ENCODE measurements at regions not wholly inside any gene's neighbourhood (a gene's known extent, or its start where the extent isn't known, plus 50 kb on each side); places are given as distances from the start of the nearest gene placed in this dataset.

DNA sequence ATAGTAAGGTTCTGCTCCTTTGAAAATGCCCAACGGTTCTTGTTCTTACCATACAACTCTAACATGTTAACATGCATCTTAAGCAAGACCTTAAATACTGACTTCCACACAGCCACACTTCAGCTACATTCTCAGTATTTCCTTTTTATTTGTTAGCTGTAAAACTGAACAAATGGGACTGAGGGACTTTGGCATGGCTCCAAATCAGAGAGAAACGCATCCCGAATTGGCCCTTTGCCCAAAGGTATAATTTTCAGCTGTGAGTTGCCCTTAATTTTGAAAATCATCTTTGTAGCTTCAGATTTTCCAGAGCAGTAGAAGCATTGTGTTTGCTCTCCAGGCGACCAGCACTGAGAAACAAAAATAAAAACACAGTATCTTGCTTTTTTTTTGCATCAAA lies 56.4 kb downstream of the NEUROD6 start:
- Histone ChIP-seq H3K4me1 (ENCODE audit: control insufficient read depth in 2 of 2, insufficient read depth in 2 of 2, low read length in 2 of 2) (no peaks in the 10 kb centered on the region), H3K27ac (ENCODE audit: low read depth in 1 of 2, low read length in 1 of 2) (no peak overlapping the region), H3K36me3 (ENCODE audit: control insufficient read depth in 2 of 2, insufficient read depth in 2 of 2, low read length in 1 of 2) (no peaks in the 10 kb centered on the region), H3K9me3 (ENCODE audit: control insufficient read depth in 2 of 2, insufficient read depth in 1 of 2, low read length in 1 of 2) (no peaks in the 10 kb centered on the region), H3K4me3 (ENCODE audit: low read length in 2 of 2) (no peak overlapping the region), H3K27me3 (ENCODE audit: control insufficient read depth in 2 of 2, insufficient read depth in 1 of 2, low read length in 1 of 2) (no peaks in the 10 kb centered on the region)
- WGBS: 75% methylated on average over 4 of the region's 4 CpGs
- DNase-seq (ENCODE audit: low read depth in 6 of 9, low spot score in 9 of 9): no peak

DNA sequence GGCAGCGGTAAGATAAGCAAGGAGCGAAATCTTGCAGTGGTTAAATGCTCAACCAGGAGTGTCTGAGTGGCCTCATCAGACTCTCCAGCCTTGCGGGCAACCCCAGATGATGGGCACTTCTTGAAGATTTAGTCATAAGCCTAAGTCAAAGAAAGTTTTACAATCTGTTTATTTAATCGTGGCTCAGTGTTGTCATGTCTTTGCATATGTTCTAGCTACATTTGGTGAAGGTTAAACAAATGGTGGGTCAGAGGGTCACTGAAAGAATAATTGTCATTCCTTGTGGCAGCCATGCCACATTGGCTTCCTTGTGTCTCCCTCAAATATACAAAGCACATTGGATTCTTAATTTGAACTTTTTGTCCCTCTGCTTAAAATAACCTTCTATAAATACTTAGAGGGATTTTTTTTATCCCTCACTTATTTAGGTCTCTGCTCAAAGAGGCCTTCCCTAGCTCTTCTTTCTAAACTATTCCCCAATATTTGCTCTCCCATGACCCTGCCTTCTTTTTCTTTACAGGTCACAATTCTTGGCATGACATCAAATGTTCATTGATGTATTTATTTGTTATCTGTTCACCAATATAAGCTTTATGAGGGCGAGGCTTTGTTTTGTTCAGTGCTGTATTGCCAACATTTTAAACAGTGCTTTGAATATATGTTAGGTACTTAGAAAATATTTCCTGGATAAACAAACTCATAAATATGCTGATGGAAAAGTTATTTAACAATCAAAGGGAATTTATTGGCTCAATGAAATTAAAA lies 68.7 kb downstream of the NEUROD6 start:
- 87% methylated on average over 5 of the region's 5 CpGs for WGBS
- H3K27me3 ChIP-seq (ENCODE audit: control insufficient read depth in 2 of 2, insufficient read depth in 1 of 2, low read length in 1 of 2): no peaks in the 10 kb centered on the region
- no peaks in the 10 kb centered on the region for H3K36me3 ChIP-seq (ENCODE audit: control insufficient read depth in 2 of 2, insufficient read depth in 2 of 2, low read length in 1 of 2)
- H3K9me3 ChIP-seq (ENCODE audit: control insufficient read depth in 2 of 2, insufficient read depth in 1 of 2, low read length in 1 of 2): no peaks in the 10 kb centered on the region
- H3K4me1 ChIP-seq (ENCODE audit: control insufficient read depth in 2 of 2, insufficient read depth in 2 of 2, low read length in 2 of 2): no peaks in the 10 kb centered on the region
- no peak for DNase-seq (ENCODE audit: low read depth in 6 of 9, low spot score in 9 of 9)
- H3K4me3 ChIP-seq (ENCODE audit: low read length in 2 of 2): no peak overlapping the region
- H3K27ac ChIP-seq (ENCODE audit: low read depth in 1 of 2, low read length in 1 of 2): no peak overlapping the region

DNA sequence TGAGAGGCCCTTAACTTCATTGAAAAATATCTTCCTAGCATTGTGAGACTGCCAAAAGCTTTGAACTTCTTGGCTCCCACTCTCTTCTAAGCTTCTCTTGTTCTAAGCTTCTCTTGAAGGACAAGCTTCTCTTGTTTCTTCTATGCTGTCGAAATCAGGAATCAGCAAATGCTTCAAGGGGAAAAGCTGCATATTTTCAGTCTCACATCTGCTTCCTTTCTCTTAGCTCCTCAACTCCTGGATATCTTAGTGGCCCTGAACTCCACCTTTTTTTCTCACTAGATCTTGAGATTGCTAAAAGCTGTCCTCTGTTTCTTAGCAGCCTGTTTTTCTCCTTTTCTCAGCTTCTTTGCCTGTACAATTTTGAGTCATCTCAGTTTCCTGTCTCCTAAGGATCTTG lies 73.0 kb downstream of the NEUROD6 start:
- Histone ChIP-seq H3K27ac (ENCODE audit: low read depth in 1 of 2, low read length in 1 of 2) (no peak overlapping the region), H3K27me3 (ENCODE audit: control insufficient read depth in 2 of 2, insufficient read depth in 1 of 2, low read length in 1 of 2) (no peaks in the 10 kb centered on the region), H3K4me1 (ENCODE audit: control insufficient read depth in 2 of 2, insufficient read depth in 2 of 2, low read length in 2 of 2) (no peaks in the 10 kb centered on the region), H3K4me3 (ENCODE audit: low read length in 2 of 2) (no peak overlapping the region), H3K9me3 (ENCODE audit: control insufficient read depth in 2 of 2, insufficient read depth in 1 of 2, low read length in 1 of 2) (no peaks in the 10 kb centered on the region), H3K36me3 (ENCODE audit: control insufficient read depth in 2 of 2, insufficient read depth in 2 of 2, low read length in 1 of 2) (no peaks in the 10 kb centered on the region)
- WGBS: 56% methylated on average over 1 of the region's 1 CpG
- no peak for DNase-seq (ENCODE audit: low read depth in 6 of 9, low spot score in 9 of 9)

DNA sequence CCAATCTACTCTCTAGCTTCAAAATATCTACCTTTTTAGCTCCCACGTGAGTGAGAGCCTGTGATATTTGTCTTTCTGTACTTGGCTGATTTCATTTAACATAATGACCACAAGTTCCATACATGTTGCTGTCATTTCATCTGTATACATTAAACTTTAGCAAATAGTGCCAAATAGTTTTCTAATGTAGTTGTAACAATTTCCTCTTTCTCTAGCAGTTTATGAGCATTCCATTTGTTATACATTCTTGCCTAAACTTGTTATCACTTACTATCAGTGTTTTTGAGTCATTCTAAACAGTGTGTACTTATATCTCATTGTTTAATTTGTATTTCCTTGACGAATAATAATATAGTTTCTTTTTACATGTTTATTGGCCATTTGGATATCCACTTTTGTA lies 77.2 kb downstream of the NEUROD6 start:
- H3K9me3 ChIP-seq (ENCODE audit: control insufficient read depth in 2 of 2, insufficient read depth in 1 of 2, low read length in 1 of 2): no peaks in the 10 kb centered on the region
- no peak overlapping the region for H3K4me3 ChIP-seq (ENCODE audit: low read length in 2 of 2)
- 81% methylated on average over 2 of the region's 2 CpGs for WGBS
- no peak for DNase-seq (ENCODE audit: low read depth in 6 of 9, low spot score in 9 of 9)
- no peaks in the 10 kb centered on the region for H3K4me1 ChIP-seq (ENCODE audit: control insufficient read depth in 2 of 2, insufficient read depth in 2 of 2, low read length in 2 of 2)
- no peaks in the 10 kb centered on the region for H3K27me3 ChIP-seq (ENCODE audit: control insufficient read depth in 2 of 2, insufficient read depth in 1 of 2, low read length in 1 of 2)
- no peaks in the 10 kb centered on the region for H3K36me3 ChIP-seq (ENCODE audit: control insufficient read depth in 2 of 2, insufficient read depth in 2 of 2, low read length in 1 of 2)
- H3K27ac ChIP-seq (ENCODE audit: low read depth in 1 of 2, low read length in 1 of 2): no peak overlapping the region

DNA sequence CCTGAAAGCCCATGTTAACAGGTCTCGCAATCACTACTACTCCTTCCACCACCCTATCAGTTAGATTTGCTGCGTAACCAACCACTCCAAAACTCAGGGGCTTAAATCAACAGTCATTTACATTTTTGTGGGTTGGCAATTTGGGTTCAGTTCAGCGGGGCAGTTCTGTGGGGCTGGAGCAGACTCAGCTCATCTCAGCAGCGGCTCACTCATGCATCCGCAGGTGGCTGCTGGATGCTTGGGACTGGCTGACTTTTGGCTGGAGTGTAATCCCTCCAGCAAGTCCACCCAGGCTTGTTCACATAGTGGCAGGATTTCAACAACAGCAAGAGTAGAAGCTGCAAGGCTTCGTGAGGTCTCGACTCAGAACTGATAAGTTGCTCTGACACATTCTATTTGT lies 79.2 kb downstream of the NEUROD6 start:
- Histone ChIP-seq H3K27me3 (ENCODE audit: control insufficient read depth in 2 of 2, insufficient read depth in 1 of 2, low read length in 1 of 2) (no peaks in the 10 kb centered on the region), H3K27ac (ENCODE audit: low read depth in 1 of 2, low read length in 1 of 2) (no peak overlapping the region), H3K4me3 (ENCODE audit: low read length in 2 of 2) (no peak overlapping the region), H3K4me1 (ENCODE audit: control insufficient read depth in 2 of 2, insufficient read depth in 2 of 2, low read length in 2 of 2) (no peaks in the 10 kb centered on the region), H3K36me3 (ENCODE audit: control insufficient read depth in 2 of 2, insufficient read depth in 2 of 2, low read length in 1 of 2) (no peaks in the 10 kb centered on the region), H3K9me3 (ENCODE audit: control insufficient read depth in 2 of 2, insufficient read depth in 1 of 2, low read length in 1 of 2) (no peaks in the 10 kb centered on the region)
- no peak for DNase-seq (ENCODE audit: low read depth in 6 of 9, low spot score in 9 of 9)
- 64% methylated on average over 7 of the region's 7 CpGs for whole genome bisulfite sequencing

DNA sequence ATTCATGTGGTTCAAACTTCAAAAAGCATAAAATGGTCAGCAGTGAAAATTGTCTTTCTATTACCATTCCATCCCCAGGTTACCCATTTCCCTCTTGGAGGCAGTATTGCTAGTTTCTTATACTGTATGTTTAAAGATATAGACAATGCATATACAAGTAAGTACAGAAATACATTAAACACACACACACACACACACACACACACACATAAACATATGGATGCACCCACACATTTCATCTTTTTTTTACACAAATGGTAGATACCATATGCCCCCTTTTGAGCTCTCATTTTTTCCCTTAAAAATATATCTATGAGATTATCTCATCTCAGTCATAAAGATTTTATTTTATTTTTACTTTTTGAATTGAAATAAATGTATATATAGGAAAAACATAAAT lies 79.7 kb downstream of the NEUROD6 start:
- no peaks in the 10 kb centered on the region for H3K4me1 ChIP-seq (ENCODE audit: control insufficient read depth in 2 of 2, insufficient read depth in 2 of 2, low read length in 2 of 2)
- H3K9me3 ChIP-seq (ENCODE audit: control insufficient read depth in 2 of 2, insufficient read depth in 1 of 2, low read length in 1 of 2): no peaks in the 10 kb centered on the region
- H3K4me3 ChIP-seq (ENCODE audit: low read length in 2 of 2): no peak overlapping the region
- DNase-seq (ENCODE audit: low read depth in 6 of 9, low spot score in 9 of 9): no peak
- H3K27me3 ChIP-seq (ENCODE audit: control insufficient read depth in 2 of 2, insufficient read depth in 1 of 2, low read length in 1 of 2): no peaks in the 10 kb centered on the region
- no peak overlapping the region for H3K27ac ChIP-seq (ENCODE audit: low read depth in 1 of 2, low read length in 1 of 2)
- no peaks in the 10 kb centered on the region for H3K36me3 ChIP-seq (ENCODE audit: control insufficient read depth in 2 of 2, insufficient read depth in 2 of 2, low read length in 1 of 2)

DNA sequence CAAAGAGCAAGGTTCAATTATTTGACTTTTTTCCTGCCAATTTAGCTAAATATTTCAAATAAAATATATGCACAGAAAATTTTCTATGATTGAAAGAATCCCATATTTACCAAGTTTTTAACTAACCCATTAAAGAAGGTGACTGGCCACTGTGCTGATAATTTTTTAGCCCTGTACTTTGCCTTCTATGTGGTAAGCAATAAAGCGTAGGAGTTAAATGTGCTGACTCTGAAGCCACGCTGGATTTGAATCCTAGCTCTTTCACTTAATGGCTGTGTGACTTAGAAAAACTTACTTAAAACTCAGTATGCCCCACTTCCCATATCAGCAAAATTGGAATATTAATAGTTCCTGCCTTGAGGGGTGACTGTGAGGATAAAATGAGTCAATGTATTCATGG lies 82.1 kb downstream of the NEUROD6 start:
- 67% methylated on average over 2 of the region's 2 CpGs for WGBS
- no peak overlapping the region for H3K4me3 ChIP-seq (ENCODE audit: low read length in 2 of 2)
- no peak for DNase-seq (ENCODE audit: low read depth in 6 of 9, low spot score in 9 of 9)
- no peaks in the 10 kb centered on the region for H3K27me3 ChIP-seq (ENCODE audit: control insufficient read depth in 2 of 2, insufficient read depth in 1 of 2, low read length in 1 of 2)
- no peaks in the 10 kb centered on the region for H3K36me3 ChIP-seq (ENCODE audit: control insufficient read depth in 2 of 2, insufficient read depth in 2 of 2, low read length in 1 of 2)
- H3K4me1 ChIP-seq (ENCODE audit: control insufficient read depth in 2 of 2, insufficient read depth in 2 of 2, low read length in 2 of 2): no peaks in the 10 kb centered on the region
- no peak overlapping the region for H3K27ac ChIP-seq (ENCODE audit: low read depth in 1 of 2, low read length in 1 of 2)
- no peaks in the 10 kb centered on the region for H3K9me3 ChIP-seq (ENCODE audit: control insufficient read depth in 2 of 2, insufficient read depth in 1 of 2, low read length in 1 of 2)

DNA sequence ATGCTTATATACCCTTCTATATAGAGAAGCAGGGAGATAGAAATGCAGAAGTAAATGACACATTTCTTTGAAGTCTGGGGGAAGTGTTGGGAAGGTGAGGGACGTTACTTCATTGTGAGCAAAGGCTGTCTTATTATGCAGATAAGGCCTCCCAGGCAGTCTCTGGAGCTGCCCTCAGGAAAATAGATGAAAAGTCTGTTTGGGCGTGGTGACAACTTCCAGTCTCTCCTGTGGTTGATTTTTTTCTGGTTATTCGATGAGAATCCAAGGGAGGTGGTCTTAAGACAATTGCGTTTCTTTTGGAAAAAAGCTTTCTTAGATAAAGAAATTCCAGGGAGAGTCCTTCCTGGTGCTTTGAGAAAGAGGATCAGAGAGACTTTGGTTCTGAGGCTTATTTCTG lies 84.0 kb downstream of the NEUROD6 start:
- H3K4me1 ChIP-seq (ENCODE audit: control insufficient read depth in 2 of 2, insufficient read depth in 2 of 2, low read length in 2 of 2): no peaks in the 10 kb centered on the region
- H3K4me3 ChIP-seq (ENCODE audit: low read length in 2 of 2): no peak overlapping the region
- 77% methylated on average over 4 of the region's 4 CpGs for WGBS
- H3K9me3 ChIP-seq (ENCODE audit: control insufficient read depth in 2 of 2, insufficient read depth in 1 of 2, low read length in 1 of 2): no peaks in the 10 kb centered on the region
- no peaks in the 10 kb centered on the region for H3K36me3 ChIP-seq (ENCODE audit: control insufficient read depth in 2 of 2, insufficient read depth in 2 of 2, low read length in 1 of 2)
- H3K27me3 ChIP-seq (ENCODE audit: control insufficient read depth in 2 of 2, insufficient read depth in 1 of 2, low read length in 1 of 2): no peaks in the 10 kb centered on the region
- no peak for DNase-seq (ENCODE audit: low read depth in 6 of 9, low spot score in 9 of 9)
- H3K27ac ChIP-seq (ENCODE audit: low read depth in 1 of 2, low read length in 1 of 2): no peak overlapping the region

DNA sequence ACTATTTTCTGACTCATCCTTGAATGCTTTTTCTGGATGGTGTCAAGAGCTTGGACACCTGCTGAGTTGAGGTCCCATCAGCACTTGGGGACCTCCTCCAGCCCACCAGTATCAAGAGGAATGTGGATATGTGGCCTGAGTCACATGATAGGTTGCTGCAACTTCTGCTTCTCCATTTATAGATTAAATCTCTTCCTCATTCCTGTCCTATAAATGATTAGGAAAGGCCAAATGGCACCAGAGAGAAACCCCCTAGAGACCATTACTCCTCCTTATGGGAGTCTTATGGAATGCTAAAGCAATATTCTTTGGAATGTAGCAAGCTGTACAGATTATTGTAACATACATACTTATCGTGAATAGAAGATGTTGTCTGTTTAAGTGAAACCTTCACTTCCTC lies 85.6 kb downstream of the NEUROD6 start:
- H3K4me1 ChIP-seq (ENCODE audit: control insufficient read depth in 2 of 2, insufficient read depth in 2 of 2, low read length in 2 of 2): no peaks in the 10 kb centered on the region
- no peaks in the 10 kb centered on the region for H3K36me3 ChIP-seq (ENCODE audit: control insufficient read depth in 2 of 2, insufficient read depth in 2 of 2, low read length in 1 of 2)
- H3K9me3 ChIP-seq (ENCODE audit: control insufficient read depth in 2 of 2, insufficient read depth in 1 of 2, low read length in 1 of 2): no peaks in the 10 kb centered on the region
- no peak for DNase-seq (ENCODE audit: low read depth in 6 of 9, low spot score in 9 of 9)
- H3K27ac ChIP-seq (ENCODE audit: low read depth in 1 of 2, low read length in 1 of 2): no peak overlapping the region
- H3K27me3 ChIP-seq (ENCODE audit: control insufficient read depth in 2 of 2, insufficient read depth in 1 of 2, low read length in 1 of 2): no peaks in the 10 kb centered on the region
- H3K4me3 ChIP-seq (ENCODE audit: low read length in 2 of 2): no peak overlapping the region
- 95% methylated on average over 1 of the region's 1 CpG for WGBS

DNA sequence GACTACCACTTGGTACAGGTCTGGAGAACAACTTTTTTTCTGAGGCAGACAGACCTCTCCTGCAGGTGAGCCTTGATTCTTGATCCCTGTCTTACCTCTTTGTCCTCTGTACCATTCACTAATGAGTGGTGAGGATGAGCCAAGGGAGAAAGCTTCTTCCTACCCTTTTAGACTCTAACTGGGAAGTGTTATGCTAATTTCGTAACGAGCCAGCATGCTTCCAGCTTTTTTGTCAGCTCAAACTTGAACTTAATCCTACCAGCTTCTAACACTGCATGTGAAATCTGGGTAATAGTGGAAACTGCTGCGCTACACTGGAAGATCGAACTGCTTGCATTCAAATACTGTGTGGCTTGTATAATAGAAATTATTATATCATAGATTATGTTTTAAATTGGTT lies 87.0 kb downstream of the NEUROD6 start:
- no peak for DNase-seq (ENCODE audit: low read depth in 6 of 9, low spot score in 9 of 9)
- H3K27me3 ChIP-seq (ENCODE audit: control insufficient read depth in 2 of 2, insufficient read depth in 1 of 2, low read length in 1 of 2): no peaks in the 10 kb centered on the region
- H3K27ac ChIP-seq (ENCODE audit: low read depth in 1 of 2, low read length in 1 of 2): no peak overlapping the region
- H3K9me3 ChIP-seq (ENCODE audit: control insufficient read depth in 2 of 2, insufficient read depth in 1 of 2, low read length in 1 of 2): no peaks in the 10 kb centered on the region
- WGBS: 84% methylated on average over 4 of the region's 4 CpGs
- H3K4me1 ChIP-seq (ENCODE audit: control insufficient read depth in 2 of 2, insufficient read depth in 2 of 2, low read length in 2 of 2): no peaks in the 10 kb centered on the region
- no peak overlapping the region for H3K4me3 ChIP-seq (ENCODE audit: low read length in 2 of 2)
- no peaks in the 10 kb centered on the region for H3K36me3 ChIP-seq (ENCODE audit: control insufficient read depth in 2 of 2, insufficient read depth in 2 of 2, low read length in 1 of 2)

All from thymus (tissue), 11 donors.